DMS114 treated with DMSO at 0.1 percent for 48 hours (cell line): ENCODE measurements at regions not wholly inside any gene's neighbourhood (a gene's known extent, or its start where the extent isn't known, plus 50 kb on each side); places are given as distances from the start of the nearest gene placed in this dataset.
"Not testable (repeated sequence)": the region's sequence is repeated elsewhere in the genome, so short reads cannot be mapped to it uniquely, and the experiment has no call there.

Experiments
- DNase-seq: peaks from one replicate; lab custom pipeline; 2025; ENCODE audit not compliant: unreplicated experiment; lab: John Stamatoyannopoulos, UW

GRCh38 chrX:63186137-63186536 lies 165.0 kb downstream of the SPIN4 start:
- DNase-seq: no peak

GRCh38 chrX:63179852-63180251 lies 171.3 kb downstream of the SPIN4 start:
- DNase-seq: not testable (repeated sequence)

- not testable (repeated sequence) for DNase-seq
These were observed 174.6 kb downstream of the SPIN4 start for GRCh38 chrX:63176578-63176977.

- DNase-seq: not testable (repeated sequence)
These were observed 177.1 kb downstream of the SPIN4 start for GRCh38 chrX:63173841-63174718.

GRCh38 chrX:63169416-63169815 lies 181.7 kb downstream of the SPIN4 start:
- not testable (repeated sequence) for DNase-seq

- not testable (repeated sequence) for DNase-seq
These were observed 182.2 kb downstream of the SPIN4 start for GRCh38 chrX:63168949-63169348.

GRCh38 chrX:63167002-63167401 lies 184.1 kb downstream of the SPIN4 start:
- not testable (repeated sequence) for DNase-seq

GRCh38 chrX:63160994-63161393 lies 190.1 kb downstream of the SPIN4 start:
- not testable (repeated sequence) for DNase-seq

- not testable (repeated sequence) for DNase-seq
These were observed 190.8 kb downstream of the SPIN4 start for GRCh38 chrX:63160340-63160739.

GRCh38 chrX:63145526-63145925 lies 205.6 kb downstream of the SPIN4 start:
- not testable (repeated sequence) for DNase-seq

- not testable (repeated sequence) for DNase-seq
These were observed 208.5 kb downstream of the SPIN4 start for GRCh38 chrX:63142588-63142987.

GRCh38 chrX:63135859-63136258 lies 215.3 kb downstream of the SPIN4 start:
- DNase-seq: not testable (repeated sequence)

GRCh38 chrX:63128509-63128908 lies 222.6 kb downstream of the SPIN4 start:
- DNase-seq: peak; percentile 38

GRCh38 chrX:63115196-63115595 lies 235.9 kb downstream of the SPIN4 start:
- DNase-seq: no peak

GRCh38 chrX:63101879-63102620 lies 249.1 kb downstream of the SPIN4 start:
- DNase-seq: no peak

- DNase-seq: no peak
These were observed 292.9 kb downstream of the SPIN4 start for GRCh38 chrX:63058204-63058603.

GRCh38 chrX:63050225-63050624 lies 300.9 kb downstream of the SPIN4 start:
- no peak for DNase-seq

- no peak for DNase-seq
These were observed 318.3 kb downstream of the SPIN4 start for GRCh38 chrX:63032811-63033210.

- DNase-seq: no peak
These were observed 337.6 kb downstream of the SPIN4 start for GRCh38 chrX:63013549-63013948.

- peak; percentile 52 for DNase-seq
These were observed 338.6 kb downstream of the SPIN4 start for GRCh38 chrX:63012574-63012973.

GRCh38 chrX:63000196-63000595 lies 350.9 kb downstream of the SPIN4 start:
- not testable (repeated sequence) for DNase-seq
